LNCaP clone FGC (cell line): ENCODE measurements at regions not wholly inside any gene's neighbourhood (a gene's known extent, or its start where the extent isn't known, plus 50 kb on each side); places are given as distances from the start of the nearest gene placed in this dataset.

Experiments
- DNase-seq: peaks from one replicate; pipeline ENCODE4 v3.0.0-alpha.2; 2011; ENCODE audit warnings: low read depth
- H3K4me3 ChIP-seq: 2 replicates; pipeline ENCODE4 v1.5.1; 2011; ENCODE audit warnings: mild to moderate bottlenecking, low read depth, low read length, control low read depth
- TF ChIP-seq, protein P1 (sequence below): IDR thresholded peaks from 2 replicates; pipeline ENCODE4 v1.5.1; 2012; ENCODE audit warnings: mild to moderate bottlenecking; ENCODE audit not compliant: control insufficient read depth, insufficient read depth; ENCODE audit errors: extremely low read depth

- TF ChIP-seq, protein P1, sequence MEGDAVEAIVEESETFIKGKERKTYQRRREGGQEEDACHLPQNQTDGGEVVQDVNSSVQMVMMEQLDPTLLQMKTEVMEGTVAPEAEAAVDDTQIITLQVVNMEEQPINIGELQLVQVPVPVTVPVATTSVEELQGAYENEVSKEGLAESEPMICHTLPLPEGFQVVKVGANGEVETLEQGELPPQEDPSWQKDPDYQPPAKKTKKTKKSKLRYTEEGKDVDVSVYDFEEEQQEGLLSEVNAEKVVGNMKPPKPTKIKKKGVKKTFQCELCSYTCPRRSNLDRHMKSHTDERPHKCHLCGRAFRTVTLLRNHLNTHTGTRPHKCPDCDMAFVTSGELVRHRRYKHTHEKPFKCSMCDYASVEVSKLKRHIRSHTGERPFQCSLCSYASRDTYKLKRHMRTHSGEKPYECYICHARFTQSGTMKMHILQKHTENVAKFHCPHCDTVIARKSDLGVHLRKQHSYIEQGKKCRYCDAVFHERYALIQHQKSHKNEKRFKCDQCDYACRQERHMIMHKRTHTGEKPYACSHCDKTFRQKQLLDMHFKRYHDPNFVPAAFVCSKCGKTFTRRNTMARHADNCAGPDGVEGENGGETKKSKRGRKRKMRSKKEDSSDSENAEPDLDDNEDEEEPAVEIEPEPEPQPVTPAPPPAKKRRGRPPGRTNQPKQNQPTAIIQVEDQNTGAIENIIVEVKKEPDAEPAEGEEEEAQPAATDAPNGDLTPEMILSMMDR: no peak
- no peak overlapping the region for H3K4me3 ChIP-seq
- no peak for DNase-seq
Observed at GRCh38 chr13:79096099-79096498, 310.0 kb downstream of the RBM26 start.

GRCh38 chr13:79090552-79091124 is 315.4 kb downstream of the RBM26 start:
- no peak overlapping the region for H3K4me3 ChIP-seq
- no peak for DNase-seq
- TF ChIP-seq, protein P1: no peak

GRCh38 chr13:79084802-79085424 is 321.1 kb downstream of the RBM26 start:
- TF ChIP-seq, protein P1: no peak
- no peak overlapping the region for H3K4me3 ChIP-seq
- DNase-seq: no peak

GRCh38 chr13:79081942-79082341 is 324.1 kb downstream of the RBM26 start:
- TF ChIP-seq, protein P1: no peak
- no peak overlapping the region for H3K4me3 ChIP-seq
- DNase-seq: no peak

- TF ChIP-seq, protein P1: no peak
- H3K4me3 ChIP-seq: no peak overlapping the region
- no peak for DNase-seq
Observed at GRCh38 chr13:79079351-79079839, 326.7 kb downstream of the RBM26 start.

DNA sequence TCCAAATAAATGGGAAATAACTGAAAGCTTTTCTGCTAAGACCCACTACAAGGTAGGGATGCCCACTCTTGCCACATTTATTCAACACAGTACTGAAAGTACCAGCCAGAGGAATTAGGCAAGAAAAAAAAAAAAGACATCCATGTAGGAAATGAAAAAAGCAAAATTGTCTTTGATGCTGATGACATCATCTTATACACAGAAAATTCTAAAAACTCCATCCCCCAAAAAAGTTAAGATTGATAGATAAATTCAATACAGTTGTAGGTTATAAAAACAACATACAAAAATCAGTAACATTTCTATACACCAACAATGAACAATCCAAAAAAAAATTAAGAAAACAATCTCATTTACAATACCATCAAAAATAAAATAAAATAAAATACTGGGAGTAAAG is 330.4 kb downstream of the RBM26 start:
- TF ChIP-seq, protein P1: no peak
- DNase-seq: no peak
- H3K4me3 ChIP-seq: no peak overlapping the region
